SU-DHL-6 (cell line): ENCODE measurements at regions not wholly inside any gene's neighbourhood (a gene's known extent, or its start where the extent isn't known, plus 50 kb on each side); places are given as distances from the start of the nearest gene placed in this dataset.

ENCODE experiments used
- CTCF ChIP-seq: fragments of 200-600 bp; sonication (generic); IDR thresholded peaks from one replicate; pipeline ENCODE4 v1.5.1; 2017; ENCODE audit warnings: antibody characterized with exemption, mild to moderate bottlenecking, low read length, moderate library complexity; ENCODE audit not compliant: insufficient read depth, poor library complexity, severe bottlenecking
- EZH2phosphoT487 ChIP-seq: fragments of 200-600 bp; sonication (generic), shearing (Covaris generic); conservative IDR thresholded peaks from 2 replicates; pipeline ENCODE4 v1.6.1; 2018; ENCODE audit warnings: mild to moderate bottlenecking, antibody characterized with exemption, low read length, moderate library complexity, mixed read lengths

DNA sequence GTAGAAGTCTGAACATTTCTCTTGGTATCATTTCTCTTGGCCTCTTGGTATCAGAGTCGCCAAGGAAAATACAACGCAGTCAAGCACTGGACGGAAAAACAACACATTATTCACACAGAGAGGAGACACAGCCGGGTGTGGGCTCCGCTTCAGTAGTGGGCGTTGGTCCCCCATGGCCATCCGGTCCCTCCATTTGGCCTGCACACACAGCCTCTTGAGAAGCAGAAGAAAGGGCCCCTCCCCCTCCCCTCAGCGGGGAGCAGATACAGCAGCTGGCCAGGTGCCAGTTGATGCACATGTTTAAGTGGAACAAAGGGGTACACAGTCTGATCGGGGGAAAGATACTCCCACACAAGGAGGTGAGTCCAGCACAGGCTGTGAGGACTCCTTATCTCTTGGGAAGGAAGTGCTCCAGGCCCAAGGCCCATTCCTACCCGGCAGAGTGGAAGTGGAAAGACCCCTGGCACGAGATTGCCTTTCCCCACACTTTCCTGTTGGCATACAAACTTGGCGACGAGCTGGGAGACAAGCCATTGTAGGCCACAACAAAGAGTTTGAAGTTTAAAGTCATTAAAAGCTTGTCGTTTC, 311.3 kb downstream of the FAM72C start:
- TF ChIP-seq CTCF: no peak
- TF ChIP-seq EZH2phosphoT487: no peak
